Endothelial cell of umbilical vein (primary cell): ENCODE measurements at regions not wholly inside any gene's neighbourhood (a gene's known extent, or its start where the extent isn't known, plus 50 kb on each side); places are given as distances from the start of the nearest gene placed in this dataset.

Experiments used
- BruUV-seq: library from RNA; stranded (reverse); fragments of 400-500 nt; replicated peaks from 2 replicates; lab custom pipeline; 2021; lab: Mats Ljungman, UMichigan
- CTCF ChIA-PET: fragments of 300-600, 350-600 bp; sonication (Branson Sonifier 250); formaldehyde crosslinking; loops from one replicate; lab custom pipeline; 2021; ENCODE audit warnings: antibody characterized with exemption, inconsistent platforms; lab: Charles Lee
- POLR2A ChIA-PET: fragments of 300-600, 350-600 bp; sonication (Branson Sonifier 250); formaldehyde crosslinking; loops from one replicate; lab custom pipeline; 2021; ENCODE audit warnings: antibody characterized with exemption, inconsistent platforms; lab: Charles Lee
- DNase-seq: peaks from one replicate; pipeline ENCODE4 v3.0.0-alpha.2; 2011; ENCODE audit warnings: low read depth, low spot score
- FAIRE-seq: peaks from 2 replicates; lab custom pipeline; 2011; peaks lifted over from hg19 to GRCh38; lab: Jason Lieb, UNC
- H2AFZ ChIP-seq: 2 replicates; pipeline ENCODE4 v1.6.0; 2012; ENCODE audit warnings: low read depth, low read length, control low read depth, inconsistent platforms
- H3K27ac ChIP-seq: 2 replicates; pipeline ENCODE4 v1.5.1; 2011; ENCODE audit warnings: low read depth, mild to moderate bottlenecking, control low read depth, low read length, moderate library complexity; ENCODE audit not compliant: insufficient read depth
- H3K27me3 ChIP-seq, 2 experiments: 2 replicates each; pipeline versions ENCODE4 v1.6.0 to v1.6.1; 2011; ENCODE audit warnings: low read length in 2 of 2, mixed read lengths in 1 of 2; ENCODE audit not compliant: control insufficient read depth in 2 of 2, insufficient read depth in 2 of 2
- H3K36me3 ChIP-seq, 2 experiments: 2 replicates in 1 of 2; 3 replicates in 1 of 2; pipeline ENCODE4 v1.5.1; 2011; ENCODE audit warnings: low read length in 2 of 2, mild to moderate bottlenecking in 1 of 2, moderate library complexity in 1 of 2; ENCODE audit not compliant: control insufficient read depth in 2 of 2, insufficient read depth in 2 of 2; ENCODE audit errors: extremely low read depth in 1 of 2
- H3K4me1 ChIP-seq: 3 replicates; pipeline ENCODE4 v1.5.1; 2011; ENCODE audit warnings: mild to moderate bottlenecking, low read length; ENCODE audit not compliant: control insufficient read depth, insufficient read depth; ENCODE audit errors: extremely low read depth
- H3K4me2 ChIP-seq: 2 replicates; pipeline ENCODE4 v1.6.1; 2011; ENCODE audit warnings: low read length, control low read depth, mixed read lengths; ENCODE audit not compliant: insufficient read depth
- H3K4me3 ChIP-seq, 3 experiments: fragments of 200-600 bp in 1 of 3; sonication (generic), shearing (Covaris generic) in 1 of 3; replicated peaks in 1 of 3; 2 replicates each; pipeline ENCODE4 v1.5.1; 2011 to 2016; ENCODE audit warnings: control low read depth in 3 of 3, low read length in 3 of 3, mild to moderate bottlenecking in 2 of 3, inconsistent platforms in 1 of 3, low read depth in 1 of 3, moderate library complexity in 1 of 3; ENCODE audit not compliant: insufficient read depth in 1 of 3
- H3K79me2 ChIP-seq: 2 replicates; pipeline ENCODE4 v1.6.0; 2012; ENCODE audit warnings: low read length, inconsistent platforms; ENCODE audit not compliant: control insufficient read depth, insufficient read depth
- H3K9ac ChIP-seq: replicated peaks from 2 replicates; pipeline ENCODE3; 2011; ENCODE audit warnings: low read length, control low read depth; ENCODE audit not compliant: insufficient read depth; ENCODE audit errors: extremely low read depth
- H3K9me1 ChIP-seq: replicated peaks from 3 replicates; pipeline ENCODE4 v1.6.0; 2011; ENCODE audit warnings: mild to moderate bottlenecking, low read length; ENCODE audit not compliant: control insufficient read depth, insufficient read depth; ENCODE audit errors: extremely low read depth
- H3K9me3 ChIP-seq: replicated peaks from 2 replicates; pipeline ENCODE4 v1.5.1; 2012; ENCODE audit warnings: low read length, inconsistent platforms; ENCODE audit not compliant: control insufficient read depth, insufficient read depth
- H4K20me1 ChIP-seq: replicated peaks from 2 replicates; pipeline ENCODE3; 2011; ENCODE audit warnings: mild to moderate bottlenecking, low read length; ENCODE audit not compliant: control insufficient read depth, insufficient read depth; ENCODE audit errors: extremely low read depth
- CTCF ChIP-seq, 2 donors: IDR thresholded peaks; 1 replicate in 1 of 2; 2 replicates in 1 of 2; pipeline ENCODE4 v1.5.1; 2011; ENCODE audit warnings: low read length in 2 of 2, mild to moderate bottlenecking in 2 of 2, moderate library complexity in 2 of 2, control low read depth in 1 of 2, inconsistent platforms in 1 of 2, low read depth in 1 of 2; ENCODE audit not compliant: insufficient read depth in 1 of 2; ENCODE audit errors: extremely low read depth in 1 of 2
- EZH2 ChIP-seq: IDR thresholded peaks from 2 replicates; pipeline ENCODE4 v1.6.1; 2012; ENCODE audit warnings: borderline replicate concordance, low read depth, mild to moderate bottlenecking, moderate library complexity, low read length, inconsistent platforms; ENCODE audit not compliant: severe bottlenecking
- FOS ChIP-seq: IDR thresholded peaks from 2 replicates; pipeline ENCODE4 v1.6.1; 2011; ENCODE audit warnings: mild to moderate bottlenecking, low read length, moderate library complexity, borderline replicate concordance; ENCODE audit not compliant: insufficient read depth
- GATA2 ChIP-seq: IDR thresholded peaks from 2 replicates; pipeline ENCODE4 v1.7.0; 2011; ENCODE audit warnings: low read depth, mild to moderate bottlenecking, moderate library complexity, mixed read lengths, low read length; ENCODE audit not compliant: insufficient read length, insufficient read depth
- JUN ChIP-seq: IDR thresholded peaks from 2 replicates; pipeline ENCODE4 v1.6.1; 2011; ENCODE audit warnings: borderline replicate concordance, low read depth; ENCODE audit not compliant: insufficient read length, insufficient read depth
- MAX ChIP-seq: IDR thresholded peaks from 2 replicates; pipeline ENCODE4 v1.6.1; 2011; ENCODE audit not compliant: insufficient read depth, insufficient read length
- POLR2AphosphoS5 ChIP-seq: IDR thresholded peaks from 2 replicates; pipeline ENCODE4 v1.6.1; 2012; ENCODE audit warnings: low read depth, mild to moderate bottlenecking, control low read depth, low read length, moderate library complexity; ENCODE audit not compliant: insufficient read depth
- dilution Hi-C: fragments of 300-500 bp; cut with MboI; formaldehyde crosslinking; loops from one replicate; pipeline ENCODE4 v1.15.0; 2019; ENCODE audit warnings: low sequenced_read_pairs; ENCODE audit not compliant: extremely low pct_ligation_motif_present
- intact Hi-C: fragments of 100-400 bp; cut with micrococcal nuclease; formaldehyde crosslinking; loops from one replicate; pipeline ENCODE4 v1.10.0; 2022

GRCh38 chr7:52825611-52826010 is 209.8 kb upstream of the POM121L12 start:
- Histone ChIP-seq H4K20me1 (no peaks in the 10 kb centered on the region), H3K4me2 (no peak overlapping the region), H3K36me3 (no peaks in the 10 kb centered on the region), H2AFZ (no peak overlapping the region), H3K4me3 (no peak overlapping the region), H3K79me2 (no peaks in the 10 kb centered on the region), H3K27me3 (no peaks in the 10 kb centered on the region), H3K4me1 (no peaks in the 10 kb centered on the region), H3K9me3 (peaks cover 6% of the 10 kb centered on the region), H3K27ac (no peak overlapping the region), H3K9me1 (no peaks in the 10 kb centered on the region), H3K9ac (no peak overlapping the region)
- FAIRE-seq (no peak), DNase-seq (no peak)
- intact Hi-C loops = no loop called here
- dilution Hi-C loops = no loop called here
- CTCF ChIA-PET = no interaction called here
- POLR2A ChIA-PET = no interaction called here
- BruUV-seq = no TSS peak
- TF ChIP-seq JUN = no peak
- no peak for TF ChIP-seq GATA2
- TF ChIP-seq MAX = no peak
- no peak for TF ChIP-seq POLR2AphosphoS5
- no peak for TF ChIP-seq EZH2
- TF ChIP-seq CTCF (IDR thresholded peaks at IDR 0.05; ENCODE audit: extremely low read depth in 1 of 2, insufficient read depth in 1 of 2, low read depth in 1 of 2, low read length in 2 of 2) = no peak
- no peak for TF ChIP-seq FOS
